ENCODE measurements at regions not wholly inside any gene's neighbourhood (a gene's known extent, or its start where the extent isn't known, plus 50 kb on each side); places are given as distances from the start of the nearest gene placed in this dataset.
"Not testable (repeated sequence)": the region's sequence is repeated elsewhere in the genome, so short reads cannot be mapped to it uniquely, and the experiment has no call there.

GRCh38 chr11:126136507-126136906 is 73.8 kb upstream of the CDON start:
- H3K4me3 Mint-ChIP-seq (ENCODE audit: low read depth): no peak overlapping the region
- intact Hi-C loops (cut with micrococcal nuclease): no loop called here
- H3K27me3 Mint-ChIP-seq (ENCODE audit: low read depth): peaks cover 7% of the 10 kb centered on the region
- H3K36me3 Mint-ChIP-seq (ENCODE audit: low read depth): no peaks in the 10 kb centered on the region
- no peak for DNase-seq (ENCODE audit: low spot score)
- H3K27ac Mint-ChIP-seq: no peak overlapping the region
- no peaks in the 10 kb centered on the region for H3K9me3 Mint-ChIP-seq
- H3K4me1 Mint-ChIP-seq (ENCODE audit: low read depth): no peaks in the 10 kb centered on the region

- intact Hi-C loops (cut with micrococcal nuclease): no loop called here
- peaks cover 1% of the 10 kb centered on the region for H3K27me3 Mint-ChIP-seq (ENCODE audit: low read depth)
- H3K4me1 Mint-ChIP-seq (ENCODE audit: low read depth): no peaks in the 10 kb centered on the region
- H3K27ac Mint-ChIP-seq: no peak overlapping the region
- DNase-seq (ENCODE audit: low spot score): no peak
- no peaks in the 10 kb centered on the region for H3K36me3 Mint-ChIP-seq (ENCODE audit: low read depth)
- H3K9me3 Mint-ChIP-seq: no peaks in the 10 kb centered on the region
- no peak overlapping the region for H3K4me3 Mint-ChIP-seq (ENCODE audit: low read depth)
Observed at GRCh38 chr11:126135235-126136176, 72.8 kb upstream of the CDON start.

- intact Hi-C loops (cut with micrococcal nuclease): no loop called here
- Mint-ChIP-seq H3K36me3 (ENCODE audit: low read depth) (no peaks in the 10 kb centered on the region), H3K27ac (no peak overlapping the region), H3K4me1 (ENCODE audit: low read depth) (no peaks in the 10 kb centered on the region), H3K4me3 (ENCODE audit: low read depth) (no peak overlapping the region), H3K27me3 (ENCODE audit: low read depth) (peaks cover 2% of the 10 kb centered on the region), H3K9me3 (no peaks in the 10 kb centered on the region)
- no peak for DNase-seq (ENCODE audit: low spot score)
Observed at GRCh38 chr11:126134461-126135155, 71.9 kb upstream of the CDON start.

- peaks cover 2% of the 10 kb centered on the region for H3K27me3 Mint-ChIP-seq (ENCODE audit: low read depth)
- H3K4me1 Mint-ChIP-seq (ENCODE audit: low read depth): no peaks in the 10 kb centered on the region
- no peak overlapping the region for H3K27ac Mint-ChIP-seq
- H3K4me3 Mint-ChIP-seq (ENCODE audit: low read depth): no peak overlapping the region
- intact Hi-C loops (cut with micrococcal nuclease): no loop called here
- H3K9me3 Mint-ChIP-seq: no peaks in the 10 kb centered on the region
- no peaks in the 10 kb centered on the region for H3K36me3 Mint-ChIP-seq (ENCODE audit: low read depth)
- DNase-seq (ENCODE audit: low spot score): no peak
Observed at GRCh38 chr11:126133901-126134300, 71.2 kb upstream of the CDON start.

GRCh38 chr11:126132319-126132718 is 69.7 kb upstream of the CDON start:
- H3K4me3 Mint-ChIP-seq (ENCODE audit: low read depth): no peak overlapping the region
- H3K27me3 Mint-ChIP-seq (ENCODE audit: low read depth): peaks cover 4% of the 10 kb centered on the region
- H3K4me1 Mint-ChIP-seq (ENCODE audit: low read depth): no peaks in the 10 kb centered on the region
- intact Hi-C loops (cut with micrococcal nuclease): no loop called here
- no peak for DNase-seq (ENCODE audit: low spot score)
- H3K9me3 Mint-ChIP-seq: no peaks in the 10 kb centered on the region
- H3K36me3 Mint-ChIP-seq (ENCODE audit: low read depth): no peaks in the 10 kb centered on the region
- no peak overlapping the region for H3K27ac Mint-ChIP-seq

GRCh38 chr11:126130781-126131180 is 68.1 kb upstream of the CDON start:
- H3K27ac Mint-ChIP-seq; H3K4me1 Mint-ChIP-seq (ENCODE audit: low read depth); H3K36me3 Mint-ChIP-seq (ENCODE audit: low read depth); intact Hi-C loops (cut with micrococcal nuclease); DNase-seq (ENCODE audit: low spot score); H3K4me3 Mint-ChIP-seq (ENCODE audit: low read depth); H3K27me3 Mint-ChIP-seq (ENCODE audit: low read depth); H3K9me3 Mint-ChIP-seq: not testable (repeated sequence)

- intact Hi-C loops (cut with micrococcal nuclease): no loop called here
- Mint-ChIP-seq H3K36me3 (ENCODE audit: low read depth) (no peaks in the 10 kb centered on the region), H3K27me3 (ENCODE audit: low read depth) (peaks cover 5% of the 10 kb centered on the region), H3K9me3 (no peaks in the 10 kb centered on the region), H3K4me1 (ENCODE audit: low read depth) (no peaks in the 10 kb centered on the region), H3K4me3 (ENCODE audit: low read depth) (no peak overlapping the region), H3K27ac (no peak overlapping the region)
- no peak for DNase-seq (ENCODE audit: low spot score)
Observed at GRCh38 chr11:126129727-126130671, 67.3 kb upstream of the CDON start.

GRCh38 chr11:126127898-126128297 is 65.2 kb upstream of the CDON start:
- Mint-ChIP-seq H3K27ac (no peak overlapping the region), H3K9me3 (no peaks in the 10 kb centered on the region), H3K4me3 (ENCODE audit: low read depth) (no peak overlapping the region), H3K4me1 (ENCODE audit: low read depth) (no peaks in the 10 kb centered on the region), H3K36me3 (ENCODE audit: low read depth) (no peaks in the 10 kb centered on the region), H3K27me3 (ENCODE audit: low read depth) (peaks cover 7% of the 10 kb centered on the region)
- intact Hi-C loops (cut with micrococcal nuclease): no loop called here
- no peak for DNase-seq (ENCODE audit: low spot score)

GRCh38 chr11:126127284-126127845 is 64.7 kb upstream of the CDON start:
- Mint-ChIP-seq H3K4me3 (ENCODE audit: low read depth) (no peak overlapping the region), H3K27me3 (ENCODE audit: low read depth) (peaks cover 7% of the 10 kb centered on the region), H3K4me1 (ENCODE audit: low read depth) (no peaks in the 10 kb centered on the region), H3K9me3 (no peaks in the 10 kb centered on the region), H3K36me3 (ENCODE audit: low read depth) (no peaks in the 10 kb centered on the region), H3K27ac (no peak overlapping the region)
- DNase-seq (ENCODE audit: low spot score): no peak
- intact Hi-C loops (cut with micrococcal nuclease): no loop called here

- H3K9me3 Mint-ChIP-seq: no peaks in the 10 kb centered on the region
- H3K4me3 Mint-ChIP-seq (ENCODE audit: low read depth): no peak overlapping the region
- no peaks in the 10 kb centered on the region for H3K36me3 Mint-ChIP-seq (ENCODE audit: low read depth)
- H3K27me3 Mint-ChIP-seq (ENCODE audit: low read depth): peaks cover 5% of the 10 kb centered on the region
- no peaks in the 10 kb centered on the region for H3K4me1 Mint-ChIP-seq (ENCODE audit: low read depth)
- no peak overlapping the region for H3K27ac Mint-ChIP-seq
- intact Hi-C loops (cut with micrococcal nuclease): no loop called here
- DNase-seq (ENCODE audit: low spot score): no peak
Observed at GRCh38 chr11:126124231-126124661, 61.6 kb upstream of the CDON start.

GRCh38 chr11:126123686-126124085 is 61.0 kb upstream of the CDON start:
- H3K4me3 Mint-ChIP-seq (ENCODE audit: low read depth): no peak overlapping the region
- intact Hi-C loops (cut with micrococcal nuclease): no loop called here

GRCh38 chr11:126122863-126123262 is 60.2 kb upstream of the CDON start:
- Mint-ChIP-seq H3K4me1 (ENCODE audit: low read depth) (no peaks in the 10 kb centered on the region), H3K36me3 (ENCODE audit: low read depth) (no peaks in the 10 kb centered on the region), H3K27me3 (ENCODE audit: low read depth) (peaks cover 5% of the 10 kb centered on the region), H3K27ac (no peak overlapping the region), H3K9me3 (no peaks in the 10 kb centered on the region), H3K4me3 (ENCODE audit: low read depth) (no peak overlapping the region)
- DNase-seq (ENCODE audit: low spot score): no peak
- intact Hi-C loops (cut with micrococcal nuclease): no loop called here

More at GRCh38 chr11:126123686-126124085, 61.0 kb upstream of the CDON start:
- no peak overlapping the region for H3K27ac Mint-ChIP-seq
- H3K27me3 Mint-ChIP-seq (ENCODE audit: low read depth): peaks cover 5% of the 10 kb centered on the region
- no peaks in the 10 kb centered on the region for H3K4me1 Mint-ChIP-seq (ENCODE audit: low read depth)
- DNase-seq (ENCODE audit: low spot score): no peak
- no peaks in the 10 kb centered on the region for H3K36me3 Mint-ChIP-seq (ENCODE audit: low read depth)
- H3K9me3 Mint-ChIP-seq: no peaks in the 10 kb centered on the region
